ENCODE measurements at regions not wholly inside any gene's neighbourhood (a gene's known extent, or its start where the extent isn't known, plus 50 kb on each side); places are given as distances from the start of the nearest gene placed in this dataset.
A peak's percentile ranks its signal among the peaks of the same experiment; 100 is the strongest.

- peak; percentile 31; the same call in 1 of the 2 replicates for TF ChIP-seq FOXP4 (CRISPR knock-in tag; IDR thresholded peaks at IDR 0.05)
- no peak for TF ChIP-seq SOX13 (IDR thresholded peaks at IDR 0.05)
- TF ChIP-seq SOX13 (CRISPR knock-in tag; conservative IDR thresholded peaks at IDR 0.05 in 1 of 2, IDR thresholded peaks at IDR 0.05 in 1 of 2): peak in 1 of 2 experiments; percentile 58; a peak in 1 of 4 replicates
- peak; percentile 78 for TF ChIP-seq GATAD2A (CRISPR knock-in tag; IDR thresholded peaks at IDR 0.05)
- peak; percentile 70; the same call in 1 of the 2 replicates for TF ChIP-seq ZNF768 (CRISPR knock-in tag; IDR thresholded peaks at IDR 0.05)
- no peak for TF ChIP-seq KLF12 (CRISPR knock-in tag; IDR thresholded peaks at IDR 0.05; ENCODE audit: borderline replicate concordance)
- TF ChIP-seq PREB (CRISPR knock-in tag; IDR thresholded peaks at IDR 0.05): no peak
- peak in 1 of 2 experiments; percentile 92; a peak in 2 of 4 replicates for TF ChIP-seq ATF4 (CRISPR knock-in tag; IDR thresholded peaks at IDR 0.05)
- TF ChIP-seq HNF1A (IDR thresholded peaks at IDR 0.05; ENCODE audit: low read depth): 0 out of 2 replicates have a peak, but pooled peaks have one; percentile 22
- TF ChIP-seq HNF1A (CRISPR knock-in tag; IDR thresholded peaks at IDR 0.05; ENCODE audit: borderline replicate concordance): peak; percentile 59; the same call in 1 of the 2 replicates
- peak; percentile 57; the same call in 1 of the 2 replicates for TF ChIP-seq IKZF5 (CRISPR knock-in tag; IDR thresholded peaks at IDR 0.05)
- no peak for TF ChIP-seq FOXA1 (IDR thresholded peaks at IDR 0.05)
- peak; percentile 58 for TF ChIP-seq FOXA1 (CRISPR knock-in tag; IDR thresholded peaks at IDR 0.05)
- peak; percentile 57; the same call in 1 of the 2 replicates for TF ChIP-seq SALL1 (CRISPR knock-in tag; IDR thresholded peaks at IDR 0.05)
- TF ChIP-seq ZNF773 (CRISPR knock-in tag; IDR thresholded peaks at IDR 0.05; ENCODE audit: borderline replicate concordance): no peak
- TF ChIP-seq ZNF207 (IDR thresholded peaks at IDR 0.05; ENCODE audit: borderline replicate concordance): no peak
- TF ChIP-seq U2AF2 (IDR thresholded peaks at IDR 0.05; ENCODE audit: low read depth, low read length): no peak
- no peak for TF ChIP-seq TP53 (CRISPR knock-in tag; conservative IDR thresholded peaks at IDR 0.05)
- no peak for TF ChIP-seq MXD1 (CRISPR knock-in tag; IDR thresholded peaks at IDR 0.05)
- TF ChIP-seq ZNF577 (CRISPR knock-in tag; IDR thresholded peaks at IDR 0.05; ENCODE audit: borderline replicate concordance, low read depth): no peak
- TF ChIP-seq MATR3 (CRISPR knock-in tag; IDR thresholded peaks at IDR 0.05): no peak
- peak; percentile 41; the same call in 1 of the 2 replicates for TF ChIP-seq HOXA3 (CRISPR knock-in tag; IDR thresholded peaks at IDR 0.05)
Observed at GRCh38 chr5:82365744-82366228, 87.6 kb upstream of the RPS23 start (continued).

Data from HepG2 (cell line).